Esophagus muscularis mucosa (tissue), 4 donors: ENCODE measurements at regions not wholly inside any gene's neighbourhood (a gene's known extent, or its start where the extent isn't known, plus 50 kb on each side); places are given as distances from the start of the nearest gene placed in this dataset.

Experiments
- DNase-seq: peaks from one replicate; pipeline ENCODE4 v3.0.0-alpha.2; 2017; ENCODE audit errors: extremely low spot score
- H3K27ac ChIP-seq, 4 donors: fragments of 200-600 bp; sonication (generic); replicated peaks in 1 of 4; 1 replicate in 3 of 4; 2 replicates in 1 of 4; pipeline ENCODE4 v1.5.1; 2016 to 2019; ENCODE audit warnings: mild to moderate bottlenecking in 1 of 4
- H3K27me3 ChIP-seq, 4 donors: fragments of 200-600 bp; sonication (generic); one replicate each; pipeline versions ENCODE4 v1.5.1 to v1.6.0; 2016 to 2019
- H3K36me3 ChIP-seq, 4 donors: fragments of 200-600 bp; sonication (generic); one replicate each; pipeline ENCODE4 v1.5.1; 2016 to 2019
- H3K4me1 ChIP-seq, 4 donors: fragments of 200-600 bp; sonication (generic); one replicate each; pipeline ENCODE4 v1.5.1; 2016 to 2019
- H3K4me3 ChIP-seq, 4 donors: fragments of 200-600 bp; sonication (generic); 1 replicate in 2 of 4; 2 replicates in 2 of 4; pipeline ENCODE4 v1.5.1; 2016 to 2019; ENCODE audit warnings: mild to moderate bottlenecking in 4 of 4, moderate library complexity in 1 of 4
- H3K9me3 ChIP-seq, 4 donors: fragments of 200-600 bp; sonication (generic); 1 replicate in 3 of 4; 2 replicates in 1 of 4; pipeline ENCODE4 v1.5.1; 2016 to 2019
- CTCF ChIP-seq, 3 experiments: fragments of 200-600 bp in 2 of 3; fragments of 450-650 bp in 1 of 3; sonication (generic) in 2 of 3; IDR thresholded peaks; one replicate each; pipeline ENCODE4 v1.5.1; 2017 to 2019; ENCODE audit warnings: antibody characterized with exemption in 3 of 3, mild to moderate bottlenecking in 2 of 3, moderate library complexity in 1 of 3
- EP300 ChIP-seq: sonication (generic); formaldehyde crosslinking; IDR thresholded peaks from one replicate; pipeline ENCODE4 v1.6.1; 2017; ENCODE audit warnings: antibody characterized with exemption
- POLR2A ChIP-seq: fragments of 450-650 bp; IDR thresholded peaks from one replicate; pipeline ENCODE4 v1.6.1; 2017; ENCODE audit warnings: antibody characterized with exemption, moderate library complexity, mild to moderate bottlenecking, low read depth
- POLR2AphosphoS5 ChIP-seq, 2 donors: sonication (generic); formaldehyde crosslinking; IDR thresholded peaks; one replicate each; pipeline ENCODE4 v1.6.1; 2017; ENCODE audit warnings: antibody characterized with exemption in 2 of 2
- WGBS: methylation state at CpG from one replicate; pipeline ENCODE4 v1.1.5; 2018; 5-methylcytosine and 5-hydroxymethylcytosine counted together
- intact Hi-C: fragments of 100-400 bp; cut with DNase I; formaldehyde crosslinking; loops from one replicate; pipeline ENCODE4 v1.15.1; 2023

- Histone ChIP-seq H3K27me3 (no peaks in the 10 kb centered on the region), H3K4me3 (no peak overlapping the region), H3K4me1 (no peaks in the 10 kb centered on the region), H3K27ac (no peak overlapping the region), H3K36me3 (no peaks in the 10 kb centered on the region), H3K9me3 (no peaks in the 10 kb centered on the region)
- WGBS, result 71% methylated on average over 1 of the region's 1 CpG
- intact Hi-C loops, result no loop called here
- TF ChIP-seq POLR2AphosphoS5 (IDR thresholded peaks at IDR 0.05), result no peak
- TF ChIP-seq POLR2A, result no peak
- TF ChIP-seq EP300, result no peak
- TF ChIP-seq CTCF (IDR thresholded peaks at IDR 0.05), result no peak
- no peak for DNase-seq
Observed at GRCh38 chr4:162938738-162939485, 227.8 kb downstream of the NAF1 start.

GRCh38 chr4:162935214-162935613 lies 231.5 kb downstream of the NAF1 start:
- Histone ChIP-seq H3K36me3 (no peaks in the 10 kb centered on the region), H3K9me3 (no peaks in the 10 kb centered on the region), H3K4me3 (no peak overlapping the region), H3K27ac (no peak overlapping the region), H3K27me3 (no peaks in the 10 kb centered on the region), H3K4me1 (no peaks in the 10 kb centered on the region)
- WGBS, result 76% methylated on average over 6 of the region's 6 CpGs
- DNase-seq, result no peak
- TF ChIP-seq POLR2A (no peak), POLR2AphosphoS5 (IDR thresholded peaks at IDR 0.05) (no peak), EP300 (no peak), CTCF (IDR thresholded peaks at IDR 0.05) (no peak)
- intact Hi-C loops, result no loop called here

GRCh38 chr4:162931286-162931685 lies 235.4 kb downstream of the NAF1 start:
- Histone ChIP-seq H3K36me3 (no peaks in the 10 kb centered on the region), H3K4me3 (no peak overlapping the region), H3K27me3 (no peaks in the 10 kb centered on the region), H3K4me1 (no peaks in the 10 kb centered on the region), H3K9me3 (no peaks in the 10 kb centered on the region), H3K27ac (no peak overlapping the region)
- WGBS, result 54% methylated on average over 4 of the region's 4 CpGs
- no peak for TF ChIP-seq EP300
- TF ChIP-seq POLR2A, result no peak
- TF ChIP-seq CTCF (IDR thresholded peaks at IDR 0.05), result no peak
- TF ChIP-seq POLR2AphosphoS5 (IDR thresholded peaks at IDR 0.05), result no peak
- no peak for DNase-seq
- intact Hi-C loops, result no loop called here

DNA sequence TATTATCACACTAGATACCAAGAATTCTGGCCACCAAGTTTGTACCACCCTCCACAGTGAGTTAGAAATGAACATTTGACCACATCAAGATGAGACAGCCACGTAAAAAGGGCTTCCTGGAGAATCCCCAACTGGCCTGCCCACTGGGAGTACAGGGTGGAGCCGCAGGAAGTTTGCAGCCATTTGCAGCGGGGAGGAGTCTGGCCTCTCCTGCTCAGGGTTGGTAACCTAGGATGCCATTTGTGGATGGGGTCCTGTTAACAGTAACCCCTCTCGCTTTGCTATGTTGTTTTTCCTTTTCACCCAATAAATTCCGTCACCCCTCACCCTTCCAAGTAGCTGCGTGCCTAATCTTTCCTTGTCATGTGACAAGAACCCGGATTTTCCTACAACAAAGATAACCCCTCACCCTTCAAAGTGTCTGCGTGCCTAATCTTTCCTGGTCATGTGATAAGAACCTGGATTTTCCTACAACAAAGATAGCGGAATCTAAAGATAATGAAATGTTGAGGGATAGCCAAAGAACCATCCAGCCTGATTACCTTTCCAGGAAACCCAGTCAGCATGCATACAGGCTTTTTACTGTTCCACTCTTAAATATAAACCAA lies 245.4 kb downstream of the NAF1 start:
- no peak for DNase-seq
- WGBS, result 71% methylated on average over 9 of the region's 9 CpGs
- Histone ChIP-seq H3K4me3 (no peak overlapping the region), H3K27ac (no peak overlapping the region), H3K9me3 (peaks cover 0 to 6% (median 0%) of the 10 kb centered on the region in 4 donors), H3K36me3 (no peaks in the 10 kb centered on the region), H3K4me1 (no peaks in the 10 kb centered on the region), H3K27me3 (no peaks in the 10 kb centered on the region)
- intact Hi-C loops, result no loop called here
- TF ChIP-seq POLR2A (no peak), CTCF (IDR thresholded peaks at IDR 0.05) (no peak), EP300 (no peak)
